ENCODE measurements at regions not wholly inside any gene's neighbourhood (a gene's known extent, or its start where the extent isn't known, plus 50 kb on each side); places are given as distances from the start of the nearest gene placed in this dataset.

DNA sequence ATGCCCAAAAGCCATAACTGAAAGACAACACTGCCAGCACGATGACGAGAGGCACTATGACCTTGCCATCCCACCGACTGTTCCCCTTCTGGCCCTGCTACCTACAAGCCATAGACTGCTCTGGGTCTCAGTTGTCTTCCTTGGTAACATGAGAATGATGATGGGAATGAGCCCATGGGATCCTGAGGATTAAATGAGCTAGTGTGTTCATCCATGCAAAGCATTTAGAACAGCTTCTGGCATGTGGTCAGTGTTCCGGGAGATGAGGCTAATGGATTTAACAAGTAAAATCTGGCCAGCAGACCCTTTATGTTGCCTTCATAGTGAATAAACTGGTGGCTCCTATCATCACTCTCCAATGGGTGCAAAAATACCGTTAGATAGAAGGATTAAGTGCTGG, 62.4 kb upstream of the WDR11 start:
- in situ Hi-C loops (cut with MboI), result no loop called here
- no peak for FAIRE-seq
- ChIA-PET SMC1A (ENCODE audit: uncharacterized antibody, unreplicated experiment) (no interaction called here), CTCF (no interaction called here), RAD21 (ENCODE audit: unreplicated experiment) (no interaction called here), POLR2A (no interaction called here)
- BruUV-seq (replicated peaks), result no TSS peak
- no peak for TF ChIP-seq TCF12 (IDR thresholded peaks at IDR 0.05; ENCODE audit: low read depth, low read length)
- no peak for TF ChIP-seq PML (IDR thresholded peaks at IDR 0.05; ENCODE audit: low read length)
- no peak for TF ChIP-seq BRCA1 (IDR thresholded peaks at IDR 0.05; ENCODE audit: low read depth, low read length)
- TF ChIP-seq RAD51 (IDR thresholded peaks at IDR 0.05), result no peak
- no peak for TF ChIP-seq ZBED1 (IDR thresholded peaks at IDR 0.05; ENCODE audit: borderline replicate concordance)
- TF ChIP-seq ZNF24 (IDR thresholded peaks at IDR 0.05), result no peak
- no peak for TF ChIP-seq SUPT20H (IDR thresholded peaks at IDR 0.05; ENCODE audit: borderline replicate concordance, control insufficient read depth, low read depth, low read length)
- TF ChIP-seq MTA2 (IDR thresholded peaks at IDR 0.05; ENCODE audit: low read depth), result no peak
- WGBS (ENCODE audit: insufficient coverage, insufficient replicate concordance, low lambda C conversion rate, missing lambda C conversion rate), result 59% methylated on average over 5 of the region's 5 CpGs
- Histone ChIP-seq H3K9me3 (replicated peaks; ENCODE audit: control insufficient read depth, insufficient read depth, low read length) (no peaks in the 10 kb centered on the region), H3K9ac (ENCODE audit: control insufficient read depth, insufficient read depth, low read length) (no peak overlapping the region), H3K4me1 (ENCODE audit: control insufficient read depth, insufficient read depth, low read length) (no peaks in the 10 kb centered on the region), H3K4me2 (ENCODE audit: control insufficient read depth, insufficient read depth) (no peak overlapping the region), H3K4me3 (no peak overlapping the region), H2AFZ (ENCODE audit: control insufficient read depth, low read depth, low read length) (no peak overlapping the region), H3K36me3 (ENCODE audit: control insufficient read depth in 2 of 2, insufficient read depth in 2 of 2, low read length in 1 of 2) (no peaks in the 10 kb centered on the region), H3K79me2 (ENCODE audit: control insufficient read depth, insufficient read depth, low read length) (no peaks in the 10 kb centered on the region), H3K27me3 (replicated peaks in 1 of 2; ENCODE audit: control insufficient read depth in 2 of 2, insufficient read depth in 2 of 2, low read length in 1 of 2) (no peaks in the 10 kb centered on the region; a peak in 1 of 4 replicates), H3K27ac (ENCODE audit: control insufficient read depth, insufficient read depth) (no peak overlapping the region), H4K20me1 (ENCODE audit: control insufficient read depth, insufficient read depth) (no peaks in the 10 kb centered on the region)
- ATAC-seq, result no peak
- intact Hi-C loops (cut with micrococcal nuclease; ENCODE audit: unreplicated experiment), result no loop called here
- DNase-seq (ENCODE audit: low read depth, low spot score), result no peak

DNA sequence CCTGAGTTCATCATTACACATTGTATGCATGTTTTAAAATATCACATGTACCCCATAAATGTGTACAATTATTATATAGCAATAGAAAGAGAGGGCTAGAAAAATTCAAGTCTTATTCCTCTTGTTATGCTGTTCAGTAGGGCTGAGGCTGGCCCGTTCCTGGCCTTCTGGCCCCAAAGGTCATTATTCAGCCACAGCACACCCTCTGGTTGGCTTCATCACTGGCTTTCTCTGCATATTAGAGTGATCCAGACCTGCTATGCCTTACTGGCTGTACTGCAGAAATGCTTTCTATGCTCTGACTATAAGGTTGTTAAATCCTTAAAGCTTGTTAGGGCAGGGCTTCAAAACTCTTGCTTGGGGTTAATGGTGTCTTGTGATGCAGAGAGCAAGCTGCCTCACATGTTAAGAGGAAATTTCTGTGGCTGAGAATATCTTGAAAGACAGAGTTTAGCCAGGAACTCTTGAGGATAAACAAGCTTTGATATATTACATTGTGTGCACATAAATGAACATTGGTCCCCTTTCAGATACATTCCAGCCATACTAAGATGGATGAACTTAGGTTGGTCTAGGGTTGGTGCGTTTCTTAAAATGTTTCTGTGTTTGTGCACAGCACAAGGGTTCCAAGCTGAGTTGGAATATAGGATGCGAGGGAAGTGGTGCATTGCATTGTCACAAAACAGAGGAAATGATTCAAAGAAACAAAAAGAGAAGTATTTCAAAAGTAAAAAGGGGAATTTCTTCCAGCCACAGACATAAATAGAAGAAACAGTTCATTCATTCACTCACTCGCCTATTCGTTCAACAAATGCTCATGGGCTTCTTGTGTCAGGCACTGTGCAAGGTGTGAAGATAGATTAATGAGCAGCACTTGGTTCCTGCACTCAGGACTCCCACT, 61.6 kb upstream of the WDR11 start:
- no peaks in the 10 kb centered on the region for H3K9me3 ChIP-seq (replicated peaks; ENCODE audit: control insufficient read depth, insufficient read depth, low read length)
- intact Hi-C loops (cut with micrococcal nuclease; ENCODE audit: unreplicated experiment), result no loop called here
- no TSS peak for BruUV-seq (replicated peaks)
- ChIA-PET POLR2A (no interaction called here), SMC1A (ENCODE audit: uncharacterized antibody, unreplicated experiment) (no interaction called here), CTCF (interaction anchor here (1.8 kb wide), 1 partner anchor 36 kb away, joined by 5 read pairs; no protein-coding TSS in a partner anchor), RAD21 (ENCODE audit: unreplicated experiment) (no interaction called here)
- H2AFZ ChIP-seq (ENCODE audit: control insufficient read depth, low read depth, low read length), result no peak overlapping the region
- no peaks in the 10 kb centered on the region for H3K79me2 ChIP-seq (ENCODE audit: control insufficient read depth, insufficient read depth, low read length)
- no peaks in the 10 kb centered on the region for H4K20me1 ChIP-seq (ENCODE audit: control insufficient read depth, insufficient read depth)
- no peaks in the 10 kb centered on the region for H3K36me3 ChIP-seq (ENCODE audit: control insufficient read depth in 2 of 2, insufficient read depth in 2 of 2, low read length in 1 of 2)
- H3K4me3 ChIP-seq, result no peak overlapping the region
- FAIRE-seq, result no peak
- H3K27me3 ChIP-seq (replicated peaks in 1 of 2; ENCODE audit: control insufficient read depth in 2 of 2, insufficient read depth in 2 of 2, low read length in 1 of 2), result no peaks in the 10 kb centered on the region
- 7% methylated on average over 5 of the region's 5 CpGs for WGBS (ENCODE audit: insufficient coverage, insufficient replicate concordance, low lambda C conversion rate, missing lambda C conversion rate)
- no peak overlapping the region for H3K9ac ChIP-seq (ENCODE audit: control insufficient read depth, insufficient read depth, low read length)
- DNase-seq (ENCODE audit: low read depth, low spot score), result no peak
- no peak overlapping the region for H3K4me2 ChIP-seq (ENCODE audit: control insufficient read depth, insufficient read depth)
- H3K27ac ChIP-seq (ENCODE audit: control insufficient read depth, insufficient read depth), result no peak overlapping the region
- no peaks in the 10 kb centered on the region for H3K4me1 ChIP-seq (ENCODE audit: control insufficient read depth, insufficient read depth, low read length)
- ATAC-seq, result no peak
- in situ Hi-C loops (cut with MboI), result no loop called here
- TF ChIP-seq NFYB (IDR thresholded peaks at IDR 0.05; ENCODE audit: insufficient read depth, low read depth, low read length) (no peak), ZNF24 (IDR thresholded peaks at IDR 0.05) (peak; percentile 68; the same call in 1 of the 2 replicates), ZSCAN29 (IDR thresholded peaks at IDR 0.05) (no peak), POLR2AphosphoS2 (IDR thresholded peaks at IDR 0.05; ENCODE audit: low read depth, low read length) (no peak)
- TF ChIP-seq, protein P1, sequence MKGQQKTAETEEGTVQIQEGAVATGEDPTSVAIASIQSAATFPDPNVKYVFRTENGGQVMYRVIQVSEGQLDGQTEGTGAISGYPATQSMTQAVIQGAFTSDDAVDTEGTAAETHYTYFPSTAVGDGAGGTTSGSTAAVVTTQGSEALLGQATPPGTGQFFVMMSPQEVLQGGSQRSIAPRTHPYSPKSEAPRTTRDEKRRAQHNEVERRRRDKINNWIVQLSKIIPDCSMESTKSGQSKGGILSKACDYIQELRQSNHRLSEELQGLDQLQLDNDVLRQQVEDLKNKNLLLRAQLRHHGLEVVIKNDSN (IDR thresholded peaks at IDR 0.05; ENCODE audit: borderline replicate concordance, extremely low read length, insufficient read depth, low read depth, low read length), result no peak

All from GM12878 (cell line).